GM12865 (cell line): ENCODE measurements at regions not wholly inside any gene's neighbourhood (a gene's known extent, or its start where the extent isn't known, plus 50 kb on each side); places are given as distances from the start of the nearest gene placed in this dataset.

Experiments
- DNase-seq: peaks from one replicate; pipeline ENCODE4 v3.0.0; 2010; ENCODE audit warnings: low read depth
- H3K4me3 ChIP-seq: 2 replicates; pipeline ENCODE4 v1.5.1; 2011; ENCODE audit warnings: mild to moderate bottlenecking, low read depth, low read length, control low read depth
- TF ChIP-seq, protein P1 (sequence below): IDR thresholded peaks from 2 replicates; pipeline ENCODE4 v1.5.1; 2011; ENCODE audit warnings: low read length, control low read depth, low read depth, inconsistent platforms; ENCODE audit not compliant: insufficient read depth; ENCODE audit errors: missing control alignments

DNA sequence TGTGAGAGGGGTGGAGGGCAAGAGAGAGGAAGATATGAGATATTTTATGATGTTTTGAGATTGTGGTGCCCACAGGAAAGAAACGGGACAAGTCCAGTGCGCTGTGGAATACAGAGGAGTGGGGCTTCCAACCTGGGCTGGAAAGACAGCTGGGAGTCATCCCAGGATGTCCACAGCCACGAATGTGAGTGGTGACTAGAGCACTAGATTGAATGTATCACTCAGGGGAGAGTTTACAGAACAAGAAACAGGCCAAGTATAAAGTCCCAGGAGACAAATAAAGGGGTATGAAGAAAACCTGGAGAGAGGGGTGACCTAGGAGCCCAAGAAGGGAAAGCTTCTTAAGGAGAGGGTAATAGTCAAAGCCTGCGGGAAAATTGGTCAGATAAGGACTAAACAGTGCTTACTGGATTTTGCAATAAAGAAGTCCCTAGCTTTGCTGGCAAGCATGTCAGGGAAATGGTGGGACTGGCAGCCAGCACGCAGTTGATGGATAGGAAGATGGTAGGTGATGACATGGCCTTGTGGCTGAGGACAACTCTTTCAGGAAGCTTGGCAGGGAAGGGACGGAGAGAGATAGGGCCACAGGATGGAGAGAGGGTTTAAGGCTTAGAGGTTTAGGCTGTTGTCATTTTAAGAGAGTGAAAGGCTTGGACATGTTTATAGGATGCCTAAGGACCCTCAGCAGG lies 114.5 kb downstream of the AXIN2 start:
- TF ChIP-seq, protein P1, sequence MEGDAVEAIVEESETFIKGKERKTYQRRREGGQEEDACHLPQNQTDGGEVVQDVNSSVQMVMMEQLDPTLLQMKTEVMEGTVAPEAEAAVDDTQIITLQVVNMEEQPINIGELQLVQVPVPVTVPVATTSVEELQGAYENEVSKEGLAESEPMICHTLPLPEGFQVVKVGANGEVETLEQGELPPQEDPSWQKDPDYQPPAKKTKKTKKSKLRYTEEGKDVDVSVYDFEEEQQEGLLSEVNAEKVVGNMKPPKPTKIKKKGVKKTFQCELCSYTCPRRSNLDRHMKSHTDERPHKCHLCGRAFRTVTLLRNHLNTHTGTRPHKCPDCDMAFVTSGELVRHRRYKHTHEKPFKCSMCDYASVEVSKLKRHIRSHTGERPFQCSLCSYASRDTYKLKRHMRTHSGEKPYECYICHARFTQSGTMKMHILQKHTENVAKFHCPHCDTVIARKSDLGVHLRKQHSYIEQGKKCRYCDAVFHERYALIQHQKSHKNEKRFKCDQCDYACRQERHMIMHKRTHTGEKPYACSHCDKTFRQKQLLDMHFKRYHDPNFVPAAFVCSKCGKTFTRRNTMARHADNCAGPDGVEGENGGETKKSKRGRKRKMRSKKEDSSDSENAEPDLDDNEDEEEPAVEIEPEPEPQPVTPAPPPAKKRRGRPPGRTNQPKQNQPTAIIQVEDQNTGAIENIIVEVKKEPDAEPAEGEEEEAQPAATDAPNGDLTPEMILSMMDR, result no peak
- H3K4me3 ChIP-seq, result no peak overlapping the region
- DNase-seq, result no peak

DNA sequence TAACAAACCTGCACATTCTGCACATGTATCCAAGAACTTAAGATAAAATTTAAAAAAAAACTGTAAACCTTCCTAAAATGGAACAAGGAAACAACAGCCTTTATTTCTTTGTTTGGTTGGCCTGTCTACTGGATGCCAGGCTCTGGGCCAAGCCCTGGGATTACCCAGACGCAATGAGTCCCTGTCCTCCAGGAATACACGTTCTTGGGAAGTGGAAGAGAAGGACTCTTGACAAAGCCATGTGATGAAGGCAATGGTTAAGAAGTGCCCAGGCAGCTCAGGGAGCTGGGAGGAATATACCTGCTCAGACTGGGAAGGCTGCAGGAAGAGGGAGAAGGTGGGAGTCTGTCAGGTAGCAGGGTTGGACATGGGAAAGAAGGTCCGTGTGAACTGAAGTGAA lies 115.4 kb downstream of the AXIN2 start:
- no peak overlapping the region for H3K4me3 ChIP-seq
- TF ChIP-seq, protein P1, result no peak
- no peak for DNase-seq

DNA sequence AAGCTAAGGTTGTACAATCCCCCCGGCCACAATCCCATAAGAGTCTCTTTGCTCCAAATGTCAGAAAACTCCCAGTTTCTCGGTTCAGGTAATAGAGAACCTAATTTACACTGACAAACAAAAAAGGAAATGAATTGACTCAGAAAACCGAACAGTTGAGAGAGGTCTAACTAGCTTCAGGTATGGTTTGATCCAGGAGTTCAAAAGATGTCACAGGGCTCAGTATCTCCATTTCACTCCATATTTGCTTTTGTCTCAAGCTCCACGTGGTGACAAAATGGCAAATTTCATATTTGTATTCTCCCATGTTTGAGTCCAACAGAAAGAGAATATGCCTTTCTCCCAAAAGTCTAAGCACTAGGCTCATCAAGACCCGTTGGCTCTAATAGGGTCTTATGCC lies 117.4 kb downstream of the AXIN2 start:
- no peak overlapping the region for H3K4me3 ChIP-seq
- DNase-seq, result no peak
- TF ChIP-seq, protein P1, result no peak

DNA sequence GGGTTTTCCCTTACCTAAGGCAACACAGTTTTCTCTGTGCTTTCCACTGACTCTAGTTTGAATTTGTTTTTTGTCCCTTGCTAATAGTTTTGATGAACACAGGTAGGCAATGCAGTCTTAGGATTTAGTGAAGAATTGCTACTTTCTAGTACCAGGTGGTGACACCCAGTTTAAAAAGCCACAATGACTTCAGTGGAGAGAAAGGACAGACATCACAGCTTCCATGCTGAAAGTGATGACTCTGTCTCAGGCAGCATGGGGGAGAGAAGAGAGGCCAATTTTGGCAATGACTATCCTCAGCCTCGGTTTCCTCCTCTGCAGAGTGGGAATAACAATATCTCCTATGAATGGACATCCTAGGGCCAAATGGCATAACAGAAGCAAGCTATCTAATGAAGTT lies 118.8 kb downstream of the AXIN2 start:
- TF ChIP-seq, protein P1, result no peak
- DNase-seq, result no peak
- no peak overlapping the region for H3K4me3 ChIP-seq

DNA sequence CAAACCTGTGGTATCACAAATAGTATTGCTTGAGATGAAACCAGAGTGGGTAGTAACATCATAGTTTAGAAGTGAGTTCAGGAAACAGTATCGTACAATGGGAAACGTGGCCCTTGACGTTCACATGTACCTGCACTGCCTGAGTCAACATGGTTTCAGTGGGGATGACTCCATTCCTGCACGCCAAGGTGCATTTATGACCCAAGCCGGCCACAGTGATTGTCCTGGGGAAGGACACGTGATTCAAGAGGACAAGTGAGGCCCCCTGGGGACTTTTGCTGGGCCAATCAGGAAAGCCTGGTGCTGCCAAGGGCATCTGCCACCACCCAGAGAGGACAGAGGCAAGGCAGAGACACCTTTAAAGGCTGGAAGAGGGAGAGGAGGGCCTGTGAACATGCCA lies 119.2 kb downstream of the AXIN2 start:
- no peak for DNase-seq
- TF ChIP-seq, protein P1, result no peak
- H3K4me3 ChIP-seq, result no peak overlapping the region

DNA sequence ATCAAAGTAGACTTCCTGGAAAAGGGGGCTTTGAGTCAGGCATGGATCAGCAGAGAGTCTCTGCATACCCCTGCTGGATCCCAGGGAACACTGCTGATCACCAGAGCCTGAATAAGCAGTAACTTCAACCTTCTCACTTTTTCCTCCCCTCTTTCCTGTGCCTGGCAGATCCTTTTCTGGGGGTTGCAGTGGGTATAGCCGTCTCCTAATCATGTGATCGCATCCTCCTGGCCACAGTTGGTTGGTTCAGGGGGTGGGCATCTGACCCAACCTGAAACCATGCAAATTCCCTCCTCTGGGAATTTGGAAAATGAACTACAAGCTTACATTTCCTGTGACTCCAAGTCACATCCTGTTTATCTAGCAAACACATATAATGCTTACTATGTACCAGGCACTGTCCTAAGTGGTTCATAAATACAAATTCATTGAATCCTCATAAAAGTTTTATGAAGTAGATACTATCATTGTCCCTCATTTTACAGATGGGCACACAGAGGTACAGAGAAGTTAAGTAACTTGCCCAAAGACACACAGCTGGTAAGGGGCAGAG lies 120.3 kb downstream of the AXIN2 start:
- no peak for DNase-seq
- no peak overlapping the region for H3K4me3 ChIP-seq
- TF ChIP-seq, protein P1, result no peak

DNA sequence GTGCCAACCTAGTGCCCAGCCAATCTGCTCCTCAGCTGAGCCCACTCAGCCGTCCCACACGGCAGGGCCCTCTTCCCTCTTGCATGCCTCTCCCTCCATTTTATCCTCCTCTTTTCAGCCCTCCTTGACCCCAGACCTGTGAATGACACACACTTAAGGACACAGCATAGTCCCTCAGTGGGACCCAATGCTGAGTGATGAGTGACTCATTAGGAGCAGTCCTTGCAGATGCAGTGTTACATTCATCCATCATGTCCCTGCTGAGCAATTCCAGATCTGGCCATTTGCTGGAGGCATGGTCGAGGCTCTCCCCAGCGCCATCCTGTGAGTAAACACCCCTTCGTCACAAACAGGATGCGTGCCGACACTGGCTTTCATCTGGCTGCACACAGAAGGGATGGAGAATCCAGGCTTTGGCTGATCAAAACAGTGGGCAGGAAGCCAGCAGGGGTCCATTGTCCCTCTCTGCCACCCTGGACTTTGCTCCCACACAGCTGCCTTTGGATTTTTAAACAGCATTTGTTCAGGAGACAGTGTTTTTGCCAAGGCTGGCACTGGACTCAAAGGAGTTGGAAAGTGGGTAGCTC lies 122.6 kb downstream of the AXIN2 start:
- no peak for DNase-seq
- H3K4me3 ChIP-seq, result no peak overlapping the region
- TF ChIP-seq, protein P1, result no peak
